ENCODE measurements at regions not wholly inside any gene's neighbourhood (a gene's known extent, or its start where the extent isn't known, plus 50 kb on each side); places are given as distances from the start of the nearest gene placed in this dataset.

- TF ChIP-seq CTCF (IDR thresholded peaks at IDR 0.05; ENCODE audit: insufficient read depth, low read length, poor library complexity, severe bottlenecking) (no peak), EZH2phosphoT487 (conservative IDR thresholded peaks at IDR 0.05; ENCODE audit: low read length) (no peak)
These were observed 349.3 kb downstream of the PTTG2 start for GRCh38 chr4:38309471-38309870.

Measured in SU-DHL-6 (cell line).